Sigmoid colon (tissue), 6 donors: ENCODE measurements at regions not wholly inside any gene's neighbourhood (a gene's known extent, or its start where the extent isn't known, plus 50 kb on each side); places are given as distances from the start of the nearest gene placed in this dataset.

Experiments
- DNase-seq: peaks from one replicate; pipeline ENCODE4 v3.0.0-alpha.2; 2019
- H3K27ac ChIP-seq, 4 donors: fragments of 200-600 bp; sonication (generic); one replicate each; pipeline ENCODE4 v1.5.1; 2016 to 2019; ENCODE audit warnings: mild to moderate bottlenecking in 1 of 4
- H3K27me3 ChIP-seq, 3 donors: fragments of 200-600 bp; sonication (generic); one replicate each; pipeline ENCODE4 v1.5.1; 2019; ENCODE audit warnings: mild to moderate bottlenecking in 1 of 3
- H3K36me3 ChIP-seq, 4 donors: fragments of 200-600 bp; sonication (generic); one replicate each; pipeline ENCODE4 v1.5.1; 2016 to 2019
- H3K4me1 ChIP-seq, 4 donors: fragments of 200-600 bp; sonication (generic); one replicate each; pipeline ENCODE4 v1.5.1; 2017 to 2019
- H3K4me3 ChIP-seq, 4 donors: fragments of 200-600 bp; sonication (generic); one replicate each; pipeline ENCODE4 v1.5.1; 2017 to 2019; ENCODE audit warnings: mild to moderate bottlenecking in 2 of 4, moderate library complexity in 1 of 4
- H3K9me3 ChIP-seq, 4 donors: fragments of 200-600 bp in 3 of 4; sonication (generic) in 3 of 4; one replicate each; pipeline versions ENCODE4 v1.5.1 to v1.6.1; 2013 to 2019
- CTCF ChIP-seq, 4 experiments: fragments of 450-650 bp in 3 of 4; fragments of 200-600 bp in 1 of 4; IDR thresholded peaks; one replicate each; pipeline ENCODE4 v1.5.1; 2016 to 2019; ENCODE audit warnings: antibody characterized with exemption in 4 of 4, mild to moderate bottlenecking in 3 of 4, moderate library complexity in 2 of 4
- EP300 ChIP-seq, 4 donors: sonication (generic); formaldehyde crosslinking; IDR thresholded peaks; one replicate each; pipeline ENCODE4 v1.6.1; 2017; ENCODE audit warnings: antibody characterized with exemption in 4 of 4
- POLR2A ChIP-seq, 2 donors: fragments of 450-650 bp; IDR thresholded peaks; one replicate each; pipeline ENCODE4 v1.6.1; 2016; ENCODE audit warnings: antibody characterized with exemption in 2 of 2, mild to moderate bottlenecking in 2 of 2, moderate library complexity in 2 of 2
- POLR2AphosphoS5 ChIP-seq, 4 donors: sonication (generic); formaldehyde crosslinking; IDR thresholded peaks; one replicate each; pipeline ENCODE4 v1.6.1; 2017; ENCODE audit warnings: antibody characterized with exemption in 4 of 4
- WGBS, 2 donors: extraction: QIAGEN DNeasy Blood & Tissue Kit; methylation state at CpG; one replicate each; pipeline ENCODE4 v1.1.7; 2013; 5-methylcytosine and 5-hydroxymethylcytosine counted together
- intact Hi-C: fragments of 100-400 bp; cut with DNase I; formaldehyde crosslinking; loops from one replicate; pipeline ENCODE4 v1.15.1; 2023
- donor health status: healthy with polysubstance abuse.
- donor health status: healthy.

GRCh38 chr13:62696490-62696889, 1280.8 kb upstream of the PCDH20 start:
- TF ChIP-seq EP300 (IDR thresholded peaks at IDR 0.05), result no peak
- no peak for TF ChIP-seq POLR2A (IDR thresholded peaks at IDR 0.05)
- TF ChIP-seq CTCF (IDR thresholded peaks at IDR 0.05), result no peak
- TF ChIP-seq POLR2AphosphoS5 (IDR thresholded peaks at IDR 0.05), result no peak
- DNase-seq, result no peak
- H3K4me3 ChIP-seq, result no peak overlapping the region
- no peaks in the 10 kb centered on the region for H3K4me1 ChIP-seq
- no peaks in the 10 kb centered on the region for H3K9me3 ChIP-seq
- H3K27ac ChIP-seq, result no peak overlapping the region
- intact Hi-C loops, result no loop called here
- H3K27me3 ChIP-seq, result no peaks in the 10 kb centered on the region
- no peaks in the 10 kb centered on the region for H3K36me3 ChIP-seq

DNA sequence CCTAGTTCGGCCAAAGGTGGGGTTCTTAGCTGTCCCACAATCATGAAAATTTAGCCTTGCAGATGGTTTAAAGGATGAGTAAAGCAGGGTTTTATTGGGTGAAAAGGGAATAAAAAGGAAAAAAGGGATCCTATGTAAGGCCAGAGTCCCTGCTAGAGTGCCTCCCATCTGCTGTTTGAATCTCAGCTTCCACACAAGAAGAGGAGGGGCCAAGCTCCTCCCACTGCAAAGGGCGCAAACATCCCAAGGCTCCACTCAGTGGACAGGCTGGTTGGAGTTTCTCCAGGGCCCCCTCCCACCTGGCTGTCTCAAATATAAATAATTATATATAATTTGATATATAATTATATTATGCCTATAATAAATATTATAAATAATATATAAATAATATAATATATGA, 1272.1 kb upstream of the PCDH20 start:
- TF ChIP-seq POLR2A (IDR thresholded peaks at IDR 0.05), result no peak
- no peak for TF ChIP-seq POLR2AphosphoS5 (IDR thresholded peaks at IDR 0.05)
- TF ChIP-seq EP300 (IDR thresholded peaks at IDR 0.05), result no peak
- Histone ChIP-seq H3K27me3 (no peaks in the 10 kb centered on the region), H3K4me3 (no peak overlapping the region), H3K4me1 (no peaks in the 10 kb centered on the region), H3K36me3 (no peaks in the 10 kb centered on the region), H3K9me3 (no peaks in the 10 kb centered on the region), H3K27ac (no peak overlapping the region)
- WGBS, 2 donors, result 88 to 95% methylated on average over 2 of the region's 2 CpGs
- intact Hi-C loops, result no loop called here
- DNase-seq, result no peak

- no peaks in the 10 kb centered on the region for H3K9me3 ChIP-seq
- no peaks in the 10 kb centered on the region for H3K27me3 ChIP-seq
- 54 to 77% methylated on average over 2 of the region's 2 CpGs for WGBS, 2 donors
- no peak overlapping the region for H3K27ac ChIP-seq
- no peaks in the 10 kb centered on the region for H3K36me3 ChIP-seq
- TF ChIP-seq POLR2AphosphoS5 (IDR thresholded peaks at IDR 0.05) (no peak), CTCF (IDR thresholded peaks at IDR 0.05) (no peak)
- no peak for DNase-seq
- H3K4me3 ChIP-seq, result no peak overlapping the region
- intact Hi-C loops, result no loop called here
- H3K4me1 ChIP-seq, result no peaks in the 10 kb centered on the region
Measured at GRCh38 chr13:62684359-62684758, 1268.7 kb upstream of the PCDH20 start.

DNA sequence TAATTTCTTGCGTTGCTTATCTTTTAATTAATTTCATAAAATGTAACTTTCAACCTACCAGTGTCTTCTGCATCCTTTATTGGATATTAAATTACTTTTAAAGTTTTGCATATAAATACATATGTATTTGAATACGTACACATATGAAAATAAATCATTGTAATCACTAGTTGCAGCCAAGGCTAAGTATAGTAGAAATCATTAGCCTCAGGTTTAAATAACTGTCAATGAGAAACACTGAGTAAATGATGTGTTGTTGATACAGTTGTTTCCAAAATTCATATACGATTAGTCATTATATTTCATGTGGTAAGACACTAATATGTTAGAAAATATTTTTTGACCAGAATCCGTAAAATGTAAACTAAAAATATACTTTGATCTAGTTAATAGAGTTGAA, 1267.1 kb upstream of the PCDH20 start:
- Histone ChIP-seq H3K4me3 (no peak overlapping the region), H3K27me3 (no peaks in the 10 kb centered on the region), H3K4me1 (no peaks in the 10 kb centered on the region), H3K36me3 (no peaks in the 10 kb centered on the region), H3K9me3 (no peaks in the 10 kb centered on the region), H3K27ac (no peak overlapping the region)
- intact Hi-C loops, result no loop called here
- no peak for TF ChIP-seq POLR2AphosphoS5 (IDR thresholded peaks at IDR 0.05)
- TF ChIP-seq EP300 (IDR thresholded peaks at IDR 0.05), result no peak
- no peak for TF ChIP-seq POLR2A (IDR thresholded peaks at IDR 0.05)
- no peak for TF ChIP-seq CTCF (IDR thresholded peaks at IDR 0.05)
- no peak for DNase-seq
- 85 to 87% methylated on average over 4 of the region's 4 CpGs for WGBS, 2 donors

DNA sequence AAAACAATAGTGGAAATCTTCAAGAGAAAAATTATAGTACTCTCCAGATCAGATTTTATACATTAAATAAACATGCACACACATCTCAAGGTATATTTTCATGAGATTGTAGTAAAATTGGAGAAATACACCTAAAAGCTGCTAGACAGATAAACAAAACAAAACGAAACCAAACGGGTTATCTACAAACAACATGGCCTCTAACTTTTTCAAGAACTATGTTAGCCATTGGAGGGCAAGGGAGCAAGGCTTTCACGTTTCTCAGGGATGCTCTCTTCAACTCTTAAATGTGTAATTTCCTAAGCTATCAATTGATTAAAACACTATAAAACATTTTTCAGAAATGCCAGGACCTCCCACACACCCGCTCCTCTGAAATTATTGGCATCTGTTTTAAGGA, 1262.4 kb upstream of the PCDH20 start:
- intact Hi-C loops, result no loop called here
- Histone ChIP-seq H3K27ac (no peak overlapping the region), H3K9me3 (no peaks in the 10 kb centered on the region), H3K36me3 (no peaks in the 10 kb centered on the region), H3K4me3 (no peak overlapping the region), H3K4me1 (no peaks in the 10 kb centered on the region), H3K27me3 (no peaks in the 10 kb centered on the region)
- no peak for TF ChIP-seq POLR2AphosphoS5 (IDR thresholded peaks at IDR 0.05)
- no peak for TF ChIP-seq CTCF (IDR thresholded peaks at IDR 0.05)
- TF ChIP-seq POLR2A (IDR thresholded peaks at IDR 0.05), result no peak
- TF ChIP-seq EP300 (IDR thresholded peaks at IDR 0.05), result no peak
- no peak for DNase-seq
- 51 to 54% methylated on average over 4 of the region's 4 CpGs for WGBS, 2 donors
